Neural cell (in vitro differentiated cells): ENCODE measurements at regions not wholly inside any gene's neighbourhood (a gene's known extent, or its start where the extent isn't known, plus 50 kb on each side); places are given as distances from the start of the nearest gene placed in this dataset.
"Not testable (repeated sequence)": the region's sequence is repeated elsewhere in the genome, so short reads cannot be mapped to it uniquely, and the experiment has no call there.

Experiments
- H2AFZ ChIP-seq: fragments of 200-600, 300-800 bp; sonication (generic), shearing (Covaris generic); 2 replicates; pipeline ENCODE4 v1.6.0; 2014; ENCODE audit warnings: low read depth, mild to moderate bottlenecking, antibody characterized with exemption, low read length, moderate library complexity
- H3F3A ChIP-seq: fragments of 200-600 bp; shearing (Covaris generic); 2 replicates; pipeline ENCODE4 v1.6.1; 2016; ENCODE audit warnings: mild to moderate bottlenecking, moderate library complexity, mixed read lengths, antibody characterized with exemption, low read length; ENCODE audit not compliant: insufficient read depth, poor library complexity, severe bottlenecking
- H3K27ac ChIP-seq: fragments of 200-600, 300-800 bp; sonication (generic), shearing (Covaris generic); 2 replicates; pipeline ENCODE4 v1.5.1; 2014; ENCODE audit warnings: mild to moderate bottlenecking, low read length, moderate library complexity
- H3K27me3 ChIP-seq: fragments of 300-800, 200-600 bp; sonication (generic), shearing (Covaris generic); 2 replicates; pipeline ENCODE4 v1.6.0; 2014; ENCODE audit warnings: mild to moderate bottlenecking, low read depth, low read length, moderate library complexity; ENCODE audit not compliant: insufficient read depth
- H3K36me3 ChIP-seq: fragments of 300-800, 200-600 bp; sonication (generic), shearing (Covaris generic); 2 replicates; pipeline ENCODE4 v1.5.1; 2014; ENCODE audit warnings: mild to moderate bottlenecking, antibody characterized with exemption, low read length, moderate library complexity; ENCODE audit not compliant: insufficient read depth
- H3K4me2 ChIP-seq: fragments of 300-800, 200-600 bp; sonication (generic), shearing (Covaris generic); 2 replicates; pipeline ENCODE4 v1.6.0; 2014; ENCODE audit warnings: mild to moderate bottlenecking, low read length
- H3K4me3 ChIP-seq: fragments of 300-800, 200-600 bp; sonication (generic), shearing (Covaris generic); 2 replicates; pipeline ENCODE4 v1.5.1; 2014; ENCODE audit warnings: mild to moderate bottlenecking, low read length, moderate library complexity
- H3K79me2 ChIP-seq: fragments of 200-600 bp; shearing (Covaris generic); replicated peaks from 2 replicates; pipeline ENCODE4 v1.6.0; 2014; ENCODE audit warnings: mild to moderate bottlenecking, low read length, moderate library complexity; ENCODE audit not compliant: insufficient read depth
- H3K9ac ChIP-seq: fragments of 300-800, 200-600 bp; sonication (generic), shearing (Covaris generic); 2 replicates; pipeline ENCODE4 v1.6.1; 2016; ENCODE audit warnings: mild to moderate bottlenecking, low read length, mixed read lengths
- H3K9me2 ChIP-seq: fragments of 200-600 bp; shearing (Covaris generic); 2 replicates; pipeline ENCODE4 v1.6.1; 2016; ENCODE audit warnings: mild to moderate bottlenecking, low read length, mixed read lengths; ENCODE audit not compliant: insufficient read depth
- H3K9me3 ChIP-seq: fragments of 200-600, 300-800 bp; sonication (generic), shearing (Covaris generic); 2 replicates; pipeline ENCODE4 v1.6.1; 2016; ENCODE audit warnings: mild to moderate bottlenecking, mixed run types, low read length, moderate library complexity, mixed read lengths
- H4K20me1 ChIP-seq: fragments of 200-600 bp; shearing (Covaris generic); 2 replicates; pipeline ENCODE4 v1.6.1; 2016; ENCODE audit warnings: mild to moderate bottlenecking, mixed run types; ENCODE audit not compliant: insufficient read depth
- EP300 ChIP-seq: fragments of 450-650 bp; conservative IDR thresholded peaks from 2 replicates; pipeline ENCODE4 v1.6.1; 2014; ENCODE audit warnings: antibody characterized with exemption, mild to moderate bottlenecking, moderate library complexity; ENCODE audit not compliant: poor library complexity, severe bottlenecking
- EZH2 ChIP-seq: fragments of 200-600, 300-800 bp; shearing (Covaris generic), sonication (generic); IDR thresholded peaks from 2 replicates; pipeline ENCODE4 v1.6.1; 2014; ENCODE audit warnings: antibody characterized with exemption, low read length, borderline replicate concordance, mild to moderate bottlenecking; ENCODE audit not compliant: insufficient read depth, poor library complexity, severe bottlenecking
- MXI1 ChIP-seq: fragments of 450-650 bp; conservative IDR thresholded peaks from 2 replicates; pipeline ENCODE4 v1.6.1; 2014; ENCODE audit warnings: antibody characterized with exemption, mild to moderate bottlenecking; ENCODE audit not compliant: poor library complexity, severe bottlenecking
- POLR2AphosphoS5 ChIP-seq: IDR thresholded peaks from 2 replicates; pipeline ENCODE4 v1.6.1; 2012
- RAD21 ChIP-seq: fragments of 450-650 bp; conservative IDR thresholded peaks from 2 replicates; pipeline ENCODE4 v1.6.1; 2014; ENCODE audit warnings: antibody characterized with exemption, mild to moderate bottlenecking, moderate library complexity
- REST ChIP-seq: IDR thresholded peaks from 2 replicates; pipeline ENCODE4 v1.6.1; 2012; ENCODE audit warnings: borderline replicate concordance
- SMC3 ChIP-seq: fragments of 450-650 bp; conservative IDR thresholded peaks from 2 replicates; pipeline ENCODE4 v1.6.1; 2014; ENCODE audit warnings: antibody characterized with exemption, mild to moderate bottlenecking, moderate library complexity; ENCODE audit not compliant: poor library complexity
- TAF1 ChIP-seq: IDR thresholded peaks from 2 replicates; pipeline ENCODE4 v1.6.1; 2012; ENCODE audit warnings: low read depth
- TF ChIP-seq, protein P1 (sequence below): fragments of 450-650 bp; IDR thresholded peaks from 2 replicates; pipeline ENCODE4 v1.5.1; 2014; ENCODE audit warnings: antibody characterized with exemption, mild to moderate bottlenecking, moderate library complexity; ENCODE audit not compliant: poor library complexity, severe bottlenecking

- H3K79me2 ChIP-seq: no peaks in the 10 kb centered on the region
- H3K9me3 ChIP-seq: no peaks in the 10 kb centered on the region
- no peak overlapping the region for H2AFZ ChIP-seq
- no peaks in the 10 kb centered on the region for H3K36me3 ChIP-seq
- TF ChIP-seq SMC3 (no peak), RAD21 (no peak), POLR2AphosphoS5 (no peak), EZH2 (no peak)
- TF ChIP-seq, protein P1, sequence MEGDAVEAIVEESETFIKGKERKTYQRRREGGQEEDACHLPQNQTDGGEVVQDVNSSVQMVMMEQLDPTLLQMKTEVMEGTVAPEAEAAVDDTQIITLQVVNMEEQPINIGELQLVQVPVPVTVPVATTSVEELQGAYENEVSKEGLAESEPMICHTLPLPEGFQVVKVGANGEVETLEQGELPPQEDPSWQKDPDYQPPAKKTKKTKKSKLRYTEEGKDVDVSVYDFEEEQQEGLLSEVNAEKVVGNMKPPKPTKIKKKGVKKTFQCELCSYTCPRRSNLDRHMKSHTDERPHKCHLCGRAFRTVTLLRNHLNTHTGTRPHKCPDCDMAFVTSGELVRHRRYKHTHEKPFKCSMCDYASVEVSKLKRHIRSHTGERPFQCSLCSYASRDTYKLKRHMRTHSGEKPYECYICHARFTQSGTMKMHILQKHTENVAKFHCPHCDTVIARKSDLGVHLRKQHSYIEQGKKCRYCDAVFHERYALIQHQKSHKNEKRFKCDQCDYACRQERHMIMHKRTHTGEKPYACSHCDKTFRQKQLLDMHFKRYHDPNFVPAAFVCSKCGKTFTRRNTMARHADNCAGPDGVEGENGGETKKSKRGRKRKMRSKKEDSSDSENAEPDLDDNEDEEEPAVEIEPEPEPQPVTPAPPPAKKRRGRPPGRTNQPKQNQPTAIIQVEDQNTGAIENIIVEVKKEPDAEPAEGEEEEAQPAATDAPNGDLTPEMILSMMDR: no peak
- no peaks in the 10 kb centered on the region for H3F3A ChIP-seq
- no peak overlapping the region for H3K4me2 ChIP-seq
- H4K20me1 ChIP-seq: no peaks in the 10 kb centered on the region
- no peak overlapping the region for H3K9ac ChIP-seq
- no peak overlapping the region for H3K27ac ChIP-seq
- no peaks in the 10 kb centered on the region for H3K9me2 ChIP-seq
- H3K4me3 ChIP-seq: no peak overlapping the region
- no peaks in the 10 kb centered on the region for H3K27me3 ChIP-seq
Measured at GRCh38 chr5:96189028-96189826, 227.6 kb upstream of the ELL2 start.

DNA sequence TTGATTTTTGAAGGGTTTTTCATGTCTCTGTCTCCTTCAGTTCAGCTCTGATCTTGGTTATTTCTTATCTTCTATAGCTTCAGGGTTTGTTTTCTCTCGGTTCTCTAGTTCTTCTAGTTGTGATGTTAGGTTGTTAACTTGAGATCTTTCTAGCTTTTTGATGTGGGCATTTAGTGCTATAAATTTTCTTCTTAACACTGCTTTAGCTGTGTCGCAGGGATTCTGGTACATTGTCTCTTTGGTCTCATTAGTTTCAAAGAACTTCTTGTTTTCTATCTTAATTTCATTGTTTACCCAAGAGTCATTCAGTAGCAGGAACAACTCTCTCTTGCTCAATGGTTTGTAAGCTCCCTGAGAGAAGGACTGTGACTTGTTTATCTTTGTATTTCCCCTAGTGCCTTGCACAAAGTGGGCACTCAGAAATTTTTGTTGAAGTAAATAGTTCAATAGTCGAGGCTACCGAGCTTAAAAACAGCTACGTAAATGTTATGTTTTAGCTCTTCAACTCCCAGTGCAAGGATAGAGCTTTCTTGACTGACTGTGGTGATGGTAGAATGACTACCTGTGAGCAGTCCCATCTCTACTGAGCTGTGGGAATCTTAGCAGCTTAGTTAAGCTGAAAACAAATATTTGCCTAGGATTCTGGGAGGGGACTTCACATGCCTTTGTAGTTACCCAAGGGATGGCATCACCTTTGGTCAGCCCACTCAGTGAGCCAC lies 225.8 kb upstream of the ELL2 start:
- Histone ChIP-seq H3K27ac (no peak overlapping the region), H3K79me2 (no peaks in the 10 kb centered on the region), H3K9me2 (no peaks in the 10 kb centered on the region), H3K4me3 (no peak overlapping the region), H4K20me1 (no peaks in the 10 kb centered on the region), H3K9ac (no peak overlapping the region), H3K9me3 (no peaks in the 10 kb centered on the region), H3K4me2 (no peak overlapping the region), H3K36me3 (no peaks in the 10 kb centered on the region), H3F3A (no peaks in the 10 kb centered on the region), H3K27me3 (no peaks in the 10 kb centered on the region), H2AFZ (no peak overlapping the region)
- TF ChIP-seq MXI1 (no peak), SMC3 (no peak), RAD21 (no peak), TAF1 (no peak), REST (no peak), POLR2AphosphoS5 (no peak), EZH2 (no peak), EP300 (no peak)
- TF ChIP-seq, protein P1: no peak

- not testable (repeated sequence) for H3F3A ChIP-seq, H3K4me2 ChIP-seq, H3K4me3 ChIP-seq, H3K9me3 ChIP-seq, H3K79me2 ChIP-seq, H2AFZ ChIP-seq, H3K27ac ChIP-seq, H3K27me3 ChIP-seq, H3K36me3 ChIP-seq, H3K9ac ChIP-seq, H3K9me2 ChIP-seq, H4K20me1 ChIP-seq
Measured at GRCh38 chr5:96184510-96184909, 222.9 kb upstream of the ELL2 start.
